Renal cortical epithelial cell (primary cell): ENCODE measurements at regions not wholly inside any gene's neighbourhood (a gene's known extent, or its start where the extent isn't known, plus 50 kb on each side); places are given as distances from the start of the nearest gene placed in this dataset.
"Not testable (repeated sequence)": the region's sequence is repeated elsewhere in the genome, so short reads cannot be mapped to it uniquely, and the experiment has no call there.

Experiments used
- DNase-seq: peaks from one replicate; pipeline ENCODE4 v3.0.0-alpha.2; 2011; ENCODE audit warnings: low read depth

DNA sequence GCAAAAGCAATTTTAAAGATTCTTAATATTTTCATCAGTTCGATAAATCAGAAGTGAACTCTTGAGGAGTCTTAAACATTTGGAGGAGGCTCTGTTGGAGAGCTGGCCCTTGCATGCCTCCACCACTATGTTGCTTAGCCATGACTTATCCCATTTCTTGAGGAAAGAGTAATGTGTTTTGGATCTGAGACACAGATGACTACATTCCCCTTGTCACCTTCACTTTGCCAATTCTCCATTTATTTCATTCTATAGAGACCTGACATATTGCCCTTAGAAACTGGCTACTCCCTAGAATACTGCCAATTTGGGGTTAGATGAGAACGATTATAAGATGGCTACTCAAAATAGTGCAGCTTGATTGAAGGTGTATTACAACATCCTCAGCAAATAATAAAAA is 157.4 kb upstream of the TMEM260 start:
- no peak for DNase-seq

GRCh38 chr14:56422703-56423213 is 156.8 kb upstream of the TMEM260 start:
- DNase-seq, result peak; percentile 81

DNA sequence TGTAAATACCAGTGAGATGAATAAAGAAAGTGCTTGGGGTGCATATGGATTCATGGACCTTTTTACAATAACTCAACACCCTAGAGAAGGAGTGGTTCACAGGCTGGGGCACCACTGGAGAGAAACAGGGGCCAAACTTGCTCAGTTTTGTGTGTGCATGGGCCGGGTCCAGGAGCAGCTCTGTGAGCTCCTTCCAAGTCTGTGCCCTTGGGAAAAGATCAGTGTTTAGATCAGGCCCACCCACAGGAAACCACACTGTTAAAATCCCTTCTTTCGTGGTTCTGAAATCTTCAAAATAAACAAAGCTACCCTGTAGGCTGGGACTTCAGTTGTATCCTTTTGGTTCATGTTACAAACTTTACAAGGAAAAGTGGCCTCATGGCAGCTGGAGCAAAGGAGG is 156.1 kb upstream of the TMEM260 start:
- DNase-seq, result no peak

GRCh38 chr14:56431013-56431412 is 148.6 kb upstream of the TMEM260 start:
- DNase-seq, result no peak

GRCh38 chr14:56449670-56450213 is 129.9 kb upstream of the TMEM260 start:
- DNase-seq, result no peak

- no peak for DNase-seq
Measured at GRCh38 chr14:56452940-56453339, 126.7 kb upstream of the TMEM260 start.

GRCh38 chr14:56454680-56455079 is 124.9 kb upstream of the TMEM260 start:
- not testable (repeated sequence) for DNase-seq

DNA sequence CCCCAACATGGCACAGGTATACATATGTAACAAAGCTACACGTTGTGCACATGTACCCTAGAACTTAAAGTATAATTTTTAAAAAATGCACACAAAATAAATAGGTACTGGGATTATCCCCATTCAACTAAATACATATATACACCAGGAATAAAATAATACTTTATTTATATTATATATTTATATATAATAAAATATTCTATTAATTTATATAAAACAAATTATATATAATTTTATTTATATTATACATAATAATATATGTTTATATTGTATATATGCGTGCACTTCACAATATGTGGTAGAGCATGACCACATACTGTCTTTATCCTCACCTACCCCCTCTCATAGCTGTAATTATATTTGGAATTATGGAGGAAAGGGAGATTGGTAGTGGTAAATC is 119.1 kb upstream of the TMEM260 start:
- DNase-seq, result no peak

DNA sequence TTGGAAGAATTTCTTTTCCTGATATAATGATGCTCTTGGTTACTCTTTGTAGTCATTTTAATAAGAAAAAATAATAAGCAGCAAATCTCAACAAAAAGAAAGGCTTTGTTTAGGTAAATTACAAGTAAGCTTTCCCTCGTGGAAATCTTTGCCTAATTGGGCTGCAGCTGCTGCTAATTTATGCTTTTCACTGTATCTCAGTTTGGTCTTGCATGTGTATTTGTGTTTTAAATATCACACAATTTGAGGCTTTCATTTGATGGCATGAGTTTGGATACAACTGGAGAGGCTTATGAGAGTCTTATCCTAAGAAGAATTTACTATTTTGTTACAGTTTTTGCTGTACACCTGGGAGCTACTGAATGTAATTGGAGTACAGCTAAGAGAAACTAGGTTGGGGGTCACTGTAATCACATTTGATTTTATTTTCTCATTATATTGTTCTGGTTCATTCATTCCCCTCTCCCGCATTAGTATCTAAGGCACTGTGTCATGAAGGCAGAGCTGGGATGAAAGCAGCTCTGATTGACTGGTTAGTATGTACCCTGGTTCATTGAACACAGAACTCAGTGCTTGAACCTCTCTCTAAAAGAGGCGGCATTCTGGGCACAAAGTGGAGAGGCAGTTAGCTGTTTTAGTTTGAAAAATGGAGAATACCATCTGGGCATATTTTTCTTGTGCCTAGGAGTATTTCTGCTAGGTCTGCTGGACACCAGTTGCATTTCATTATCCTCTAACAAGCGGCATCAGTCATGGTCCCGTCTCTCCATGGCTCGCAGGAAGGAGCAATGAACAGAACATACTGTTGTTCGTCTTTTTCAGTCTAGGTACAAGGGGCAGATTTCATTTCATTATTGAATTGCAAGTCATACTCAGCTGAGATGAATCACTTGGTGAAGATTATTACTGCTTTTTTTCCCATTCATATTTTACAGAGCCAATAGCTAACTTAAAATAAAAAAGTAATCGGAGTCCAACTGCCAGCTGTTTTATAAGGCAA is 118.0 kb upstream of the TMEM260 start:
- DNase-seq, result no peak

DNA sequence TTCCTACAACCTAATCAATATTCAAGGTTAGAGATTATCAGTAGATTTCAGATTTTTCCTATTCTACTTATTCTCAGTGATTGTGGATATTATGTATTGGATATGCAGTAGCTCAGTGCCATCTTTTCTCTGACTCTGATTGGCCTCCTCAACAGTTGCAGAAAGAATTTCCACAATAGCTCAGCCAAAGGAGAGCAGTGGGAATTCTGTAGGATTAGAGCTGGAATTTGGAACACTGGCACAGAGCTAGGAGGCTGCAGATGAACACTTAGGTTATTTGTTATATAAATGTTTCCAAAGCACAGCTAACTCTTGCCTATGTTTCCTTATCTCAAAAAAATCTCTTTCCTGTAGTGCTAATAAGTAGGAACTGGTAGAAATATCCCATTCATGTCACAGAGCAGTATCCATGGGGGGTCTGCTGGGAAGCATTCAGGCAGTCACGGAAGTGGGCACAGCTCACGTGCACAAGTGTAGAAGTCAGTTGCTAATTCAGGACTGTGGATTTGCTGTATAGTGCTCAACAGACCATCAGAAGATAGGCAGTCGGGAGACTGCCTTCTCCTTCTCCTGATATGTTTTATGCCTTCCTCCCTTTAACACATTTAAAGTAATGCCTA is 116.2 kb upstream of the TMEM260 start:
- DNase-seq, result no peak

- DNase-seq, result no peak
Measured at GRCh38 chr14:56471056-56471455, 108.5 kb upstream of the TMEM260 start.

DNA sequence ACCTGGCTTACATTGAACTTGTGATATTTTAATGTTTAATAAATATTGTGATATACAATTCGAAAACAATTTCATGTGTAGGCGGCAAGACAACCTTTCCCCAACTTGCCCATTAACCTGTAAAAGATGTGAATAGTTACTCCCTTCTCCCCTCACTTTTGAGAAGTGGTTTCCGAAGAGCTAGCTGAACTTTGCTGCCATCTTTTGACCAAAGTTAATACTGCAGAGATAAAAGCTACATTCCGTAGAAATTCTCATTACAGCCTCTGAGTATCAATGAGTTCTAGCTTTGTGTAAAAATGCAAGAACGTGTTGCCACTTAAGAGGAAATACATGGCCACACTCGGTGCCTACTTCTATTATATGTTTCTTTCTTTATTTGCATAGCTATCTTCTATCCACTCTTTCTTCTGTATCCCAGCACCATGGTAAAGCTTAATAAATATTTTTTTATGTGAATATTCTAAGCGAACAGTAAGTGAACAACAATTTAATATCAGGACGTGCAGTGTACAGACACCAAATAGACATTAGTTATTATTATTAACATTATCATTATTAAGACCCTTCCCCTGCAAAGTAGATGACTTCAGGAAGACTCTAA is 105.1 kb upstream of the TMEM260 start:
- DNase-seq, result peak; percentile 40

GRCh38 chr14:56482310-56482911 is 97.2 kb upstream of the TMEM260 start:
- DNase-seq, result peak; percentile 38

DNA sequence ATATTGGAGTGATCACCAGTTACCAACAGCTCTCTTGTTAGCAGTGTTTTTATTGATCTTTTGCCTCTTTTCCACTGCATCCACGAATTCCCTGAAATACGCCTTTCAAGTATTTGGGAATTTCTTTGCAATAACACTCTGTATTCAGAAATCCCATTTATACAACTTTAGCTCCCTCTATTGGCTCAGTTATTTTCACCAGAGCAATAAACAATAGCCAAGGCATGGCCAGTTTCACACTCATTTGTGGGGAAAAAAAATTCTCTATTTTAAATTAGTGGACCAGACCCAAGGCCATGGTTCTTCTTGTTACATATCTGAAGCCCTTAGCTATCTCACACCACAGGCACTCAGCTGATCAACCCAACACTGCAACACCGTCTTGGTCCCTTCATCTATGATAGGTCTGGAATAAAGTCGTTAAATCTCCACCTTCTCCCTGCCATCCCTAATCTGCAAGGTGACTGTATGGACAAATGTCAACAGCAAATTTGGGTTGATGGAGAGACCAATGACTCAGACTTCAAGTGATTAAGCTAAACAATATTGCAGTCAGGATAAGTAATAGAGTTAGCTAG is 92.4 kb upstream of the TMEM260 start:
- DNase-seq, result peak; percentile 40

- peak; percentile 69 for DNase-seq
Measured at GRCh38 chr14:56487761-56488160, 91.8 kb upstream of the TMEM260 start.

GRCh38 chr14:56488306-56488705 is 91.3 kb upstream of the TMEM260 start:
- DNase-seq, result no peak

DNA sequence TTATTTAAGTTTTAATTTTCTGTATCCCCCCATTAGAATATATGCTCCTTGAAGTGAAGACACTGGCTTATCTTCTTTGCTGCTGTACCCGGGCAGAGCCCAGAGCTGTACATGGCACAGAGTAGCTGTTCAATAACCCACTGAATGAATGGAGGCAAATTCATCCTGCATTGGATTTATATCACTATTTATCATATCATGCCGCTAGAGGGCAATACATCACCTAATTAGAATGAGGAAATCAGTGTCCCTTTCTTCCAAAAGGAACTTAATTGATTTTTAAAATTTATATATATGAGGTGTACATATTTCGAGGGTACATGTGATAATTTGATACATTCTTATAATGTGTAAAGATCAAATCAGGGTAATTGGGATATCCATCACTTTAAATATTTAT is 89.2 kb upstream of the TMEM260 start:
- peak; percentile 52 for DNase-seq

- peak; percentile 54 for DNase-seq
Measured at GRCh38 chr14:56491299-56492285, 88.0 kb upstream of the TMEM260 start.

DNA sequence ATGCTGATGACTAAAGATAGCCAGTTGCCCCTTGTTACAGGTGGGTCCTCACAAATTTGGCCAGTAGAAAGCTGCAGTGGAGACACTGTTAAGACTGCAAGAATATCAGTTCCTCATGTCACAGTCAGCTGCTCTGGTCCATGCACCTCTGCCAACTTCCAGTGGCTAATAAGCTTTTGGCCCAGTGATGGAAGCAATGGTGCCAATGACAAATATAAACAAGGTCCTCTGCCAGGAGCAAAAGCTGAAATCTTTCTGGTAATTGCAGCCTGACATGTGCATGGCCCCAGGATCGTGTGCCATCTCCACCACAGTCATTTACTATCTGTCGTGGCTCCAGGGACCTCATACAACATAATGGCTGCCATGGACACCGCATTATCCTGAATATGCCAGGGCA is 85.4 kb upstream of the TMEM260 start:
- DNase-seq, result no peak

DNA sequence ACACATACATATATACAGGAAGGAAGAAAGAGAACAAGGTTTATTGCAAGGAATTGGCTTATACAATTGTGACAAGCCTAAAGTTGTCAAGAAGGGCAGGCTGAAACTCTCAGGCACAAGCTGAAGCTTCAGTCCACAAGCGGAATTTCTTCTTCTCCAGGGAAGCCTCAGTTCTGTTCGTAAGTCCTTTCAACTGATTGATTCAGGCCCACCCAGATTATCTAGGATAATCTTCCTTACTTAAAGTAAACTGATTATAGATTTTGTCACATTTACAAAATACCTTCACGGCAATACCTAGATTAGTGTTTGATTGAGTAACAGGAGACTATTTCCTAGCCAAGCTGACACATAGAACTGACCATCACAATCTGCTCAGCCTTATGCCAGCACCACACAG is 81.5 kb upstream of the TMEM260 start:
- DNase-seq, result no peak
